GM12874 (cell line): ENCODE measurements at regions not wholly inside any gene's neighbourhood (a gene's known extent, or its start where the extent isn't known, plus 50 kb on each side); places are given as distances from the start of the nearest gene placed in this dataset.
A peak's percentile ranks its signal among the peaks of the same experiment; 100 is the strongest.

Source experiments
- CTCF ChIP-seq: IDR thresholded peaks from 2 replicates; pipeline ENCODE4 v1.5.1; 2011; ENCODE audit warnings: low read depth, mild to moderate bottlenecking, control low read depth, low read length, moderate library complexity; ENCODE audit not compliant: insufficient read depth

GRCh38 chr12:97387844-97388243, 74.8 kb upstream of the RMST start:
- no peak for TF ChIP-seq CTCF

GRCh38 chr12:97394657-97395056, 67.9 kb upstream of the RMST start:
- no peak for TF ChIP-seq CTCF

- no peak for TF ChIP-seq CTCF
Measured at GRCh38 chr12:97397008-97397407, 65.6 kb upstream of the RMST start.

GRCh38 chr12:97398704-97399103, 63.9 kb upstream of the RMST start:
- TF ChIP-seq CTCF = no peak

- no peak for TF ChIP-seq CTCF
Measured at GRCh38 chr12:97404093-97404492, 58.5 kb upstream of the RMST start.

GRCh38 chr12:97404543-97404942, 58.1 kb upstream of the RMST start:
- TF ChIP-seq CTCF = peak; percentile 70

- TF ChIP-seq CTCF = no peak
Measured at GRCh38 chr12:97408363-97408762, 54.2 kb upstream of the RMST start.

- no peak for TF ChIP-seq CTCF
Measured at GRCh38 chr12:97411341-97411740, 51.3 kb upstream of the RMST start.
